T-helper 2 cell treated with Interferon-gamma antibody and Interleukin-4, amounts not matched to agents 5 μg/mL and 100 μg/mL, for 36 hours (primary cell): ENCODE measurements at regions not wholly inside any gene's neighbourhood (a gene's known extent, or its start where the extent isn't known, plus 50 kb on each side); places are given as distances from the start of the nearest gene placed in this dataset.
"Not testable (repeated sequence)": the region's sequence is repeated elsewhere in the genome, so short reads cannot be mapped to it uniquely, and the experiment has no call there.

Experiments used
- DNase-seq: peaks from one replicate; pipeline ENCODE4 v3.0.0; 2021; ENCODE audit warnings: low spot score
- H3K27ac Mint-ChIP-seq: one replicate; pipeline ENCODE4 v1.8.0; 2021; ENCODE audit warnings: mild to moderate bottlenecking, mixed read lengths
- H3K27me3 Mint-ChIP-seq: one replicate; pipeline ENCODE4 v1.8.0; 2021; ENCODE audit warnings: low read depth, mixed read lengths
- H3K36me3 Mint-ChIP-seq: one replicate; pipeline ENCODE4 v1.8.0; 2021; ENCODE audit warnings: low read depth, mixed read lengths
- H3K4me1 Mint-ChIP-seq: one replicate; pipeline ENCODE4 v1.8.0; 2021; ENCODE audit warnings: low read depth, mixed read lengths
- H3K4me3 Mint-ChIP-seq: one replicate; pipeline ENCODE4 v1.8.0; 2022; ENCODE audit warnings: mild to moderate bottlenecking, moderate library complexity, mixed read lengths
- H3K9me3 Mint-ChIP-seq: one replicate; pipeline ENCODE4 v1.8.0; 2021; ENCODE audit warnings: mixed read lengths

- Mint-ChIP-seq H3K27ac (no peak overlapping the region), H3K36me3 (no peaks in the 10 kb centered on the region), H3K4me1 (no peaks in the 10 kb centered on the region), H3K9me3 (peaks cover 32% of the 10 kb centered on the region), H3K4me3 (no peak overlapping the region), H3K27me3 (no peaks in the 10 kb centered on the region)
- DNase-seq: no peak
Measured at GRCh38 chr4:79772510-79772909, 300.5 kb downstream of the ANTXR2 start.

- Mint-ChIP-seq H3K27ac (no peak overlapping the region), H3K9me3 (peaks cover 6% of the 10 kb centered on the region), H3K4me3 (no peak overlapping the region), H3K4me1 (peaks cover 2% of the 10 kb centered on the region), H3K36me3 (no peaks in the 10 kb centered on the region), H3K27me3 (no peaks in the 10 kb centered on the region)
- DNase-seq: no peak
Measured at GRCh38 chr4:79764120-79764519, 308.9 kb downstream of the ANTXR2 start.

- DNase-seq: no peak
- no peaks in the 10 kb centered on the region for H3K36me3 Mint-ChIP-seq
- H3K4me1 Mint-ChIP-seq: peaks cover 2% of the 10 kb centered on the region
- H3K4me3 Mint-ChIP-seq: no peak overlapping the region
- H3K27ac Mint-ChIP-seq: no peak overlapping the region
- peaks cover 6% of the 10 kb centered on the region for H3K9me3 Mint-ChIP-seq
- H3K27me3 Mint-ChIP-seq: no peaks in the 10 kb centered on the region
Measured at GRCh38 chr4:79763486-79764075, 309.4 kb downstream of the ANTXR2 start.

- no peak overlapping the region for H3K27ac Mint-ChIP-seq
- H3K36me3 Mint-ChIP-seq: no peaks in the 10 kb centered on the region
- no peak overlapping the region for H3K4me3 Mint-ChIP-seq
- H3K27me3 Mint-ChIP-seq: no peaks in the 10 kb centered on the region
- DNase-seq: no peak
- no peaks in the 10 kb centered on the region for H3K9me3 Mint-ChIP-seq
- H3K4me1 Mint-ChIP-seq: peaks cover 2% of the 10 kb centered on the region
Measured at GRCh38 chr4:79759793-79760192, 313.2 kb downstream of the ANTXR2 start.

GRCh38 chr4:79757600-79757999 is 315.4 kb downstream of the ANTXR2 start:
- Mint-ChIP-seq H3K27me3 (no peaks in the 10 kb centered on the region), H3K36me3 (no peaks in the 10 kb centered on the region), H3K9me3 (no peaks in the 10 kb centered on the region), H3K4me3 (no peak overlapping the region), H3K27ac (no peak overlapping the region), H3K4me1 (peaks cover 2% of the 10 kb centered on the region)
- no peak for DNase-seq

- Mint-ChIP-seq H3K36me3 (no peaks in the 10 kb centered on the region), H3K4me1 (no peaks in the 10 kb centered on the region), H3K4me3 (no peak overlapping the region), H3K27ac (no peak overlapping the region), H3K9me3 (no peaks in the 10 kb centered on the region), H3K27me3 (no peaks in the 10 kb centered on the region)
- no peak for DNase-seq
Measured at GRCh38 chr4:79756140-79756895, 316.7 kb downstream of the ANTXR2 start.

GRCh38 chr4:79748835-79749234 is 324.2 kb downstream of the ANTXR2 start:
- no peaks in the 10 kb centered on the region for H3K27me3 Mint-ChIP-seq
- H3K4me1 Mint-ChIP-seq: no peaks in the 10 kb centered on the region
- no peak overlapping the region for H3K4me3 Mint-ChIP-seq
- no peaks in the 10 kb centered on the region for H3K9me3 Mint-ChIP-seq
- DNase-seq: no peak
- no peak overlapping the region for H3K27ac Mint-ChIP-seq
- no peaks in the 10 kb centered on the region for H3K36me3 Mint-ChIP-seq

- Mint-ChIP-seq H3K9me3 (no peaks in the 10 kb centered on the region), H3K4me1 (no peaks in the 10 kb centered on the region), H3K36me3 (no peaks in the 10 kb centered on the region), H3K27ac (no peak overlapping the region), H3K27me3 (no peaks in the 10 kb centered on the region), H3K4me3 (no peak overlapping the region)
- no peak for DNase-seq
Measured at GRCh38 chr4:79747252-79747651, 325.8 kb downstream of the ANTXR2 start.

GRCh38 chr4:79743014-79743413 is 330.0 kb downstream of the ANTXR2 start:
- Mint-ChIP-seq H3K27me3 (no peaks in the 10 kb centered on the region), H3K4me1 (no peaks in the 10 kb centered on the region), H3K36me3 (no peaks in the 10 kb centered on the region), H3K9me3 (no peaks in the 10 kb centered on the region), H3K27ac (no peak overlapping the region), H3K4me3 (no peak overlapping the region)
- no peak for DNase-seq

GRCh38 chr4:79739912-79740311 is 331.9 kb upstream of the GK2 start:
- Mint-ChIP-seq H3K9me3 (no peaks in the 10 kb centered on the region), H3K4me3 (no peak overlapping the region), H3K36me3 (no peaks in the 10 kb centered on the region), H3K27ac (no peak overlapping the region), H3K4me1 (no peaks in the 10 kb centered on the region), H3K27me3 (no peaks in the 10 kb centered on the region)
- no peak for DNase-seq

- no peaks in the 10 kb centered on the region for H3K9me3 Mint-ChIP-seq
- no peaks in the 10 kb centered on the region for H3K36me3 Mint-ChIP-seq
- H3K27ac Mint-ChIP-seq: no peak overlapping the region
- DNase-seq: no peak
- H3K4me3 Mint-ChIP-seq: no peak overlapping the region
- H3K27me3 Mint-ChIP-seq: no peaks in the 10 kb centered on the region
- no peaks in the 10 kb centered on the region for H3K4me1 Mint-ChIP-seq
Measured at GRCh38 chr4:79723507-79723906, 315.5 kb upstream of the GK2 start.

GRCh38 chr4:79700356-79700755 is 292.3 kb upstream of the GK2 start:
- Mint-ChIP-seq H3K27me3 (no peaks in the 10 kb centered on the region), H3K9me3 (peaks cover 4% of the 10 kb centered on the region), H3K36me3 (no peaks in the 10 kb centered on the region), H3K4me1 (no peaks in the 10 kb centered on the region), H3K4me3 (no peak overlapping the region), H3K27ac (no peak overlapping the region)
- DNase-seq: no peak

GRCh38 chr4:79697444-79697843 is 289.4 kb upstream of the GK2 start:
- no peak for DNase-seq
- Mint-ChIP-seq H3K27me3 (peaks cover 3% of the 10 kb centered on the region), H3K27ac (no peak overlapping the region), H3K4me3 (no peak overlapping the region), H3K4me1 (no peaks in the 10 kb centered on the region), H3K36me3 (no peaks in the 10 kb centered on the region), H3K9me3 (peaks cover 8% of the 10 kb centered on the region)

- H3K4me1 Mint-ChIP-seq, H3K27me3 Mint-ChIP-seq, H3K9me3 Mint-ChIP-seq, H3K4me3 Mint-ChIP-seq, DNase-seq, H3K36me3 Mint-ChIP-seq, H3K27ac Mint-ChIP-seq: not testable (repeated sequence)
Measured at GRCh38 chr4:79696534-79696933, 288.5 kb upstream of the GK2 start.

- no peaks in the 10 kb centered on the region for H3K4me1 Mint-ChIP-seq
- H3K9me3 Mint-ChIP-seq: peaks cover 8% of the 10 kb centered on the region
- no peak overlapping the region for H3K4me3 Mint-ChIP-seq
- no peak for DNase-seq
- no peak overlapping the region for H3K27ac Mint-ChIP-seq
- H3K36me3 Mint-ChIP-seq: no peaks in the 10 kb centered on the region
- H3K27me3 Mint-ChIP-seq: peaks cover 3% of the 10 kb centered on the region
Measured at GRCh38 chr4:79695848-79696247, 287.8 kb upstream of the GK2 start.
